Muscle layer of duodenum (tissue), 2 donors: ENCODE measurements at regions not wholly inside any gene's neighbourhood (a gene's known extent, or its start where the extent isn't known, plus 50 kb on each side); places are given as distances from the start of the nearest gene placed in this dataset.
"Not testable (repeated sequence)": the region's sequence is repeated elsewhere in the genome, so short reads cannot be mapped to it uniquely, and the experiment has no call there.

Source experiments
- H3K27ac ChIP-seq: one replicate; pipeline ENCODE4 v1.7.0; 2013; ENCODE audit warnings: mild to moderate bottlenecking, low read length
- H3K27me3 ChIP-seq: one replicate; pipeline ENCODE4 v1.7.0; 2013; ENCODE audit warnings: low read depth, mild to moderate bottlenecking, control low read depth, low read length
- H3K36me3 ChIP-seq, 2 donors: one replicate each; pipeline ENCODE4 v1.7.0; 2013; ENCODE audit warnings: low read length in 2 of 2, control low read depth in 1 of 2, mild to moderate bottlenecking in 1 of 2; ENCODE audit not compliant: insufficient read depth in 2 of 2, control insufficient read depth in 1 of 2
- H3K4me1 ChIP-seq, 2 donors: one replicate each; pipeline ENCODE4 v1.7.0; 2013; ENCODE audit warnings: low read length in 2 of 2, mild to moderate bottlenecking in 2 of 2, control low read depth in 1 of 2, moderate library complexity in 1 of 2; ENCODE audit not compliant: insufficient read depth in 2 of 2, control insufficient read depth in 1 of 2
- H3K4me3 ChIP-seq, 2 donors: one replicate each; pipeline ENCODE4 v1.7.0; 2013; ENCODE audit warnings: low read length in 2 of 2, low read depth in 1 of 2, mild to moderate bottlenecking in 1 of 2
- H3K9me3 ChIP-seq, 2 donors: one replicate each; pipeline ENCODE4 v1.7.0; 2013; ENCODE audit warnings: low read length in 2 of 2, control low read depth in 1 of 2, mild to moderate bottlenecking in 1 of 2; ENCODE audit not compliant: control insufficient read depth in 1 of 2
- donor health status: healthy.

- H3K4me3 ChIP-seq: no peak overlapping the region
- H3K9me3 ChIP-seq: no peaks in the 10 kb centered on the region
- H3K36me3 ChIP-seq: no peaks in the 10 kb centered on the region
- H3K27me3 ChIP-seq: no peaks in the 10 kb centered on the region
- no peaks in the 10 kb centered on the region for H3K4me1 ChIP-seq
- H3K27ac ChIP-seq: no peak overlapping the region
Observed at GRCh38 chr9:25453875-25454274, 224.4 kb downstream of the TUSC1 start.

- Histone ChIP-seq H3K4me1 (no peaks in the 10 kb centered on the region), H3K27ac (no peak overlapping the region), H3K27me3 (no peaks in the 10 kb centered on the region), H3K36me3 (no peaks in the 10 kb centered on the region), H3K9me3 (no peaks in the 10 kb centered on the region), H3K4me3 (no peak overlapping the region)
Observed at GRCh38 chr9:25449503-25449902, 228.7 kb downstream of the TUSC1 start.

GRCh38 chr9:25445721-25446120 is 232.5 kb downstream of the TUSC1 start:
- H3K4me3 ChIP-seq, H3K4me1 ChIP-seq, H3K27ac ChIP-seq, H3K36me3 ChIP-seq, H3K9me3 ChIP-seq, H3K27me3 ChIP-seq: not testable (repeated sequence)

GRCh38 chr9:25442526-25442925 is 235.7 kb downstream of the TUSC1 start:
- H3K9me3 ChIP-seq: no peaks in the 10 kb centered on the region
- no peak overlapping the region for H3K4me3 ChIP-seq
- no peaks in the 10 kb centered on the region for H3K27me3 ChIP-seq
- H3K36me3 ChIP-seq: no peaks in the 10 kb centered on the region
- H3K27ac ChIP-seq: no peak overlapping the region
- no peaks in the 10 kb centered on the region for H3K4me1 ChIP-seq

GRCh38 chr9:25427898-25428297 is 250.3 kb downstream of the TUSC1 start:
- H3K27ac ChIP-seq: no peak overlapping the region
- H3K4me1 ChIP-seq: no peaks in the 10 kb centered on the region
- H3K27me3 ChIP-seq: no peaks in the 10 kb centered on the region
- H3K4me3 ChIP-seq: no peak overlapping the region
- no peaks in the 10 kb centered on the region for H3K9me3 ChIP-seq
- no peaks in the 10 kb centered on the region for H3K36me3 ChIP-seq

GRCh38 chr9:25427290-25427689 is 251.0 kb downstream of the TUSC1 start:
- no peak overlapping the region for H3K4me3 ChIP-seq
- no peaks in the 10 kb centered on the region for H3K9me3 ChIP-seq
- no peak overlapping the region for H3K27ac ChIP-seq
- H3K27me3 ChIP-seq: no peaks in the 10 kb centered on the region
- no peaks in the 10 kb centered on the region for H3K36me3 ChIP-seq
- no peaks in the 10 kb centered on the region for H3K4me1 ChIP-seq

GRCh38 chr9:25421560-25421959 is 256.7 kb downstream of the TUSC1 start:
- Histone ChIP-seq H3K36me3 (no peaks in the 10 kb centered on the region), H3K4me3 (no peak overlapping the region), H3K9me3 (no peaks in the 10 kb centered on the region), H3K27ac (no peak overlapping the region), H3K4me1 (no peaks in the 10 kb centered on the region), H3K27me3 (no peaks in the 10 kb centered on the region)

GRCh38 chr9:25418974-25419373 is 259.3 kb downstream of the TUSC1 start:
- Histone ChIP-seq H3K9me3 (no peaks in the 10 kb centered on the region), H3K27me3 (no peaks in the 10 kb centered on the region), H3K4me3 (no peak overlapping the region), H3K27ac (no peak overlapping the region), H3K4me1 (no peaks in the 10 kb centered on the region), H3K36me3 (no peaks in the 10 kb centered on the region)

- Histone ChIP-seq H3K27ac (no peak overlapping the region), H3K4me3 (no peak overlapping the region), H3K36me3 (no peaks in the 10 kb centered on the region), H3K9me3 (no peaks in the 10 kb centered on the region), H3K27me3 (no peaks in the 10 kb centered on the region), H3K4me1 (no peaks in the 10 kb centered on the region)
Observed at GRCh38 chr9:25415718-25416117, 262.5 kb downstream of the TUSC1 start.

GRCh38 chr9:25412646-25413045 is 265.6 kb downstream of the TUSC1 start:
- Histone ChIP-seq H3K36me3 (no peaks in the 10 kb centered on the region), H3K27ac (no peak overlapping the region), H3K9me3 (no peaks in the 10 kb centered on the region), H3K27me3 (no peaks in the 10 kb centered on the region), H3K4me1 (no peaks in the 10 kb centered on the region), H3K4me3 (no peak overlapping the region)

- H3K4me3 ChIP-seq: no peak overlapping the region
- H3K9me3 ChIP-seq: no peaks in the 10 kb centered on the region
- H3K27ac ChIP-seq: no peak overlapping the region
- H3K4me1 ChIP-seq: no peaks in the 10 kb centered on the region
- no peaks in the 10 kb centered on the region for H3K27me3 ChIP-seq
- H3K36me3 ChIP-seq: no peaks in the 10 kb centered on the region
Observed at GRCh38 chr9:25397746-25398145, 280.5 kb downstream of the TUSC1 start.

GRCh38 chr9:25396828-25397227 is 281.4 kb downstream of the TUSC1 start:
- no peaks in the 10 kb centered on the region for H3K27me3 ChIP-seq
- H3K4me3 ChIP-seq: no peak overlapping the region
- no peak overlapping the region for H3K27ac ChIP-seq
- no peaks in the 10 kb centered on the region for H3K4me1 ChIP-seq
- H3K36me3 ChIP-seq: no peaks in the 10 kb centered on the region
- H3K9me3 ChIP-seq: no peaks in the 10 kb centered on the region
